NCI-H1092 treated with DMSO at 0.1 percent for 48 hours (cell line): ENCODE measurements at regions not wholly inside any gene's neighbourhood (a gene's known extent, or its start where the extent isn't known, plus 50 kb on each side); places are given as distances from the start of the nearest gene placed in this dataset.
"Not testable (repeated sequence)": the region's sequence is repeated elsewhere in the genome, so short reads cannot be mapped to it uniquely, and the experiment has no call there.

ENCODE experiments used
- DNase-seq: peaks from one replicate; lab custom pipeline; 2025; lab: John Stamatoyannopoulos, UW

- no peak for DNase-seq
Observed at GRCh38 chr3:53401154-53401553, 53.8 kb upstream of the DCP1A start.

GRCh38 chr3:53402326-53402725, 55.0 kb upstream of the DCP1A start:
- no peak for DNase-seq

- DNase-seq, result no peak
Observed at GRCh38 chr3:53411371-53411770, 64.0 kb upstream of the DCP1A start.

- no peak for DNase-seq
Observed at GRCh38 chr3:53412953-53413352, 65.6 kb upstream of the DCP1A start.

GRCh38 chr3:53416530-53416929, 69.2 kb upstream of the DCP1A start:
- no peak for DNase-seq

- DNase-seq, result peak; percentile 3
Observed at GRCh38 chr3:53420831-53421230, 73.5 kb upstream of the DCP1A start.

GRCh38 chr3:53422954-53423698, 71.3 kb upstream of the CACNA1D start:
- no peak for DNase-seq

- DNase-seq, result no peak
Observed at GRCh38 chr3:53425936-53426335, 68.5 kb upstream of the CACNA1D start.

- DNase-seq, result no peak
Observed at GRCh38 chr3:53426918-53427317, 67.5 kb upstream of the CACNA1D start.

GRCh38 chr3:53436828-53437227, 57.6 kb upstream of the CACNA1D start:
- DNase-seq, result no peak

GRCh38 chr3:53442863-53443262, 51.5 kb upstream of the CACNA1D start:
- DNase-seq, result not testable (repeated sequence)
